Uterus (tissue), 3 donors: ENCODE measurements at regions not wholly inside any gene's neighbourhood (a gene's known extent, or its start where the extent isn't known, plus 50 kb on each side); places are given as distances from the start of the nearest gene placed in this dataset.

Source experiments
- DNase-seq, 2 donors: peaks; one replicate each; pipeline ENCODE4 v3.0.0-alpha.2; 2019 to 2020
- H3K27ac ChIP-seq, 2 donors: fragments of 200-600 bp; sonication (generic); 1 replicate in 1 of 2; 2 replicates in 1 of 2; pipeline ENCODE4 v1.5.1; 2016 to 2018
- H3K27me3 ChIP-seq, 2 donors: fragments of 200-600 bp; sonication (generic); one replicate each; pipeline ENCODE4 v1.5.1; 2018 to 2019; ENCODE audit warnings: control low read depth in 1 of 2
- H3K36me3 ChIP-seq, 2 donors: fragments of 200-600 bp; sonication (generic); one replicate each; pipeline ENCODE4 v1.5.1; 2019; ENCODE audit warnings: control low read depth in 1 of 2
- H3K4me1 ChIP-seq, 2 donors: fragments of 200-600 bp; sonication (generic); one replicate each; pipeline ENCODE4 v1.5.1; 2018 to 2019; ENCODE audit warnings: control low read depth in 1 of 2
- H3K4me3 ChIP-seq, 2 donors: fragments of 200-600 bp; sonication (generic); 1 replicate in 1 of 2; 2 replicates in 1 of 2; pipeline ENCODE4 v1.5.1; 2018 to 2019; ENCODE audit warnings: mild to moderate bottlenecking in 1 of 2
- H3K9me3 ChIP-seq, 2 donors: fragments of 200-600 bp; sonication (generic); one replicate each; pipeline ENCODE4 v1.5.1; 2019; ENCODE audit warnings: control low read depth in 1 of 2
- CTCF ChIP-seq, 4 experiments: fragments of 200-600 bp in 2 of 4; fragments of 450-650 bp in 2 of 4; sonication (generic) in 2 of 4; IDR thresholded peaks; one replicate each; pipeline ENCODE4 v1.5.1; 2016 to 2019; ENCODE audit warnings: antibody characterized with exemption in 4 of 4, mild to moderate bottlenecking in 2 of 4, moderate library complexity in 1 of 4
- POLR2A ChIP-seq, 2 donors: fragments of 450-650 bp; IDR thresholded peaks; one replicate each; pipeline ENCODE4 v1.6.1; 2016; ENCODE audit warnings: antibody characterized with exemption in 2 of 2, mild to moderate bottlenecking in 1 of 2, moderate library complexity in 1 of 2
- intact Hi-C: fragments of 100-400 bp; cut with DNase I; formaldehyde crosslinking; loops from one replicate; pipeline ENCODE4 v1.15.1; 2023; ENCODE audit warnings: low total_unique reads
- donor health status: DM: yes; HTN: yes; CAD: no.

- no peak for TF ChIP-seq POLR2A (IDR thresholded peaks at IDR 0.05)
- no peak for TF ChIP-seq CTCF (IDR thresholded peaks at IDR 0.05)
- Histone ChIP-seq H3K36me3 (no peaks in the 10 kb centered on the region), H3K4me1 (no peaks in the 10 kb centered on the region), H3K27ac (no peak overlapping the region), H3K4me3 (no peak overlapping the region), H3K9me3 (no peaks in the 10 kb centered on the region), H3K27me3 (no peaks in the 10 kb centered on the region)
- intact Hi-C loops = no loop called here
- no peak for DNase-seq
Measured at GRCh38 chrX:68945081-68945602, 116.3 kb downstream of the EFNB1 start.

- H3K27ac ChIP-seq = no peak overlapping the region
- H3K4me3 ChIP-seq = no peak overlapping the region
- intact Hi-C loops = no loop called here
- H3K9me3 ChIP-seq = no peaks in the 10 kb centered on the region
- no peaks in the 10 kb centered on the region for H3K36me3 ChIP-seq
- no peak for TF ChIP-seq POLR2A (IDR thresholded peaks at IDR 0.05)
- TF ChIP-seq CTCF (IDR thresholded peaks at IDR 0.05) = no peak
- H3K27me3 ChIP-seq = no peaks in the 10 kb centered on the region
- no peaks in the 10 kb centered on the region for H3K4me1 ChIP-seq
- DNase-seq = no peak
Measured at GRCh38 chrX:68944211-68944610, 115.4 kb downstream of the EFNB1 start.

GRCh38 chrX:68942840-68943239 is 114.0 kb downstream of the EFNB1 start:
- intact Hi-C loops = no loop called here
- H3K36me3 ChIP-seq = no peaks in the 10 kb centered on the region
- DNase-seq = no peak
- H3K9me3 ChIP-seq = no peaks in the 10 kb centered on the region
- no peak overlapping the region for H3K27ac ChIP-seq
- H3K4me1 ChIP-seq = no peaks in the 10 kb centered on the region
- no peaks in the 10 kb centered on the region for H3K27me3 ChIP-seq
- TF ChIP-seq CTCF (IDR thresholded peaks at IDR 0.05) = no peak
- TF ChIP-seq POLR2A (IDR thresholded peaks at IDR 0.05) = no peak
- H3K4me3 ChIP-seq = no peak overlapping the region

- DNase-seq = no peak
- TF ChIP-seq CTCF (IDR thresholded peaks at IDR 0.05) (no peak), POLR2A (IDR thresholded peaks at IDR 0.05) (no peak)
- intact Hi-C loops = no loop called here
Measured at GRCh38 chrX:68942104-68942503, 113.3 kb downstream of the EFNB1 start.

GRCh38 chrX:68941385-68941952 is 112.6 kb downstream of the EFNB1 start:
- no peak overlapping the region for H3K4me3 ChIP-seq
- H3K27me3 ChIP-seq = no peaks in the 10 kb centered on the region
- H3K9me3 ChIP-seq = no peaks in the 10 kb centered on the region
- H3K27ac ChIP-seq = no peak overlapping the region
- TF ChIP-seq CTCF (IDR thresholded peaks at IDR 0.05) (no peak), POLR2A (IDR thresholded peaks at IDR 0.05) (no peak)
- H3K4me1 ChIP-seq = no peaks in the 10 kb centered on the region
- no peak for DNase-seq
- intact Hi-C loops = no loop called here
- H3K36me3 ChIP-seq = no peaks in the 10 kb centered on the region

More at GRCh38 chrX:68942104-68942503, 113.3 kb downstream of the EFNB1 start:
- no peak overlapping the region for H3K27ac ChIP-seq
- no peaks in the 10 kb centered on the region for H3K27me3 ChIP-seq
- no peaks in the 10 kb centered on the region for H3K4me1 ChIP-seq
- H3K4me3 ChIP-seq = no peak overlapping the region
- H3K36me3 ChIP-seq = no peaks in the 10 kb centered on the region
- no peaks in the 10 kb centered on the region for H3K9me3 ChIP-seq
